MM.1S (cell line): ENCODE measurements at regions not wholly inside any gene's neighbourhood (a gene's known extent, or its start where the extent isn't known, plus 50 kb on each side); places are given as distances from the start of the nearest gene placed in this dataset.

Experiments
- DNase-seq: peaks from one replicate; pipeline ENCODE4 v3.0.0-alpha.2; 2015
- H2AFZ ChIP-seq: fragments of 300-600 bp; sonication (generic); 2 replicates; pipeline ENCODE4 v1.6.0; 2016; ENCODE audit warnings: antibody characterized with exemption, low read length
- H3F3A ChIP-seq: fragments of 300-600 bp; sonication (generic); 2 replicates; pipeline ENCODE4 v1.6.1; 2016; ENCODE audit warnings: mild to moderate bottlenecking, antibody characterized with exemption, low read length, moderate library complexity, mixed read lengths; ENCODE audit not compliant: insufficient read depth
- H3K27ac ChIP-seq: fragments of 300-600 bp; sonication (generic); 2 replicates; pipeline ENCODE4 v1.5.1; 2016; ENCODE audit warnings: mild to moderate bottlenecking, low read length
- H3K27me3 ChIP-seq: fragments of 300-600 bp; sonication (generic); replicated peaks from 2 replicates; pipeline ENCODE4 v1.6.0; 2016; ENCODE audit warnings: low read length; ENCODE audit not compliant: insufficient read depth
- H3K36me3 ChIP-seq: fragments of 300-600 bp; sonication (generic); replicated peaks from 2 replicates; pipeline ENCODE4 v1.6.1; 2016; ENCODE audit warnings: mild to moderate bottlenecking, low read length, mixed read lengths; ENCODE audit not compliant: insufficient read depth
- H3K4me1 ChIP-seq: fragments of 300-600 bp; sonication (generic); 2 replicates; pipeline ENCODE4 v1.6.1; 2016; ENCODE audit warnings: low read length, mixed read lengths
- H3K4me2 ChIP-seq: fragments of 300-600 bp; sonication (generic); 2 replicates; pipeline ENCODE4 v1.6.0; 2016; ENCODE audit warnings: low read depth, low read length
- H3K4me3 ChIP-seq: fragments of 300-600 bp; sonication (generic); 2 replicates; pipeline ENCODE4 v1.5.1; 2016; ENCODE audit warnings: low read length, mixed read lengths
- H3K79me2 ChIP-seq: fragments of 300-600 bp; sonication (generic); 2 replicates; pipeline ENCODE4 v1.6.1; 2016; ENCODE audit warnings: mixed run types, low read length, mixed read lengths
- H3K9ac ChIP-seq: fragments of 300-600 bp; sonication (generic); 2 replicates; pipeline ENCODE4 v1.6.1; 2016; ENCODE audit warnings: low read length, mixed read lengths
- H3K9me2 ChIP-seq: fragments of 300-600 bp; sonication (generic); replicated peaks from 2 replicates; pipeline ENCODE4 v1.6.1; 2016; ENCODE audit warnings: mild to moderate bottlenecking, low read length, mixed read lengths; ENCODE audit not compliant: insufficient read depth
- H3K9me3 ChIP-seq: fragments of 300-600 bp; sonication (generic); replicated peaks from 2 replicates; pipeline ENCODE4 v1.6.1; 2016; ENCODE audit warnings: mild to moderate bottlenecking, low read length, mixed read lengths; ENCODE audit not compliant: insufficient read depth
- H4K20me1 ChIP-seq: fragments of 300-600 bp; sonication (generic); 2 replicates; pipeline ENCODE4 v1.6.1; 2016; ENCODE audit warnings: mild to moderate bottlenecking, low read length, moderate library complexity, mixed read lengths; ENCODE audit not compliant: insufficient read depth
- CTCF ChIP-seq: fragments of 300-600 bp; sonication (generic); IDR thresholded peaks from 2 replicates; pipeline ENCODE4 v1.5.1; 2016; ENCODE audit warnings: antibody characterized with exemption, low read length, mixed read lengths
- EZH2 ChIP-seq: fragments of 300-600 bp; sonication (generic); optimal IDR thresholded peaks from 2 replicates; pipeline ENCODE3; 2017; ENCODE audit warnings: low read depth, mild to moderate bottlenecking, antibody characterized with exemption, low read length, mixed read lengths
- EZH2phosphoT487 ChIP-seq: fragments of 300-600 bp; sonication (generic); IDR thresholded peaks from 2 replicates; pipeline ENCODE4 v1.6.1; 2018; ENCODE audit warnings: antibody characterized with exemption, low read length

GRCh38 chr9:2492161-2492560, 129.4 kb upstream of the VLDLR start:
- Histone ChIP-seq H2AFZ (no peak overlapping the region), H3K79me2 (no peaks in the 10 kb centered on the region), H3K27ac (no peak overlapping the region), H3K36me3 (no peaks in the 10 kb centered on the region), H3K27me3 (no peaks in the 10 kb centered on the region), H4K20me1 (no peaks in the 10 kb centered on the region), H3F3A (no peaks in the 10 kb centered on the region), H3K9ac (no peak overlapping the region), H3K9me2 (no peaks in the 10 kb centered on the region), H3K4me3 (no peak overlapping the region), H3K4me1 (no peaks in the 10 kb centered on the region), H3K4me2 (no peak overlapping the region), H3K9me3 (no peaks in the 10 kb centered on the region)
- TF ChIP-seq CTCF = no peak
- no peak for TF ChIP-seq EZH2
- no peak for TF ChIP-seq EZH2phosphoT487
- DNase-seq = no peak

GRCh38 chr9:2493109-2493508, 128.5 kb upstream of the VLDLR start:
- Histone ChIP-seq H3K9me2 (no peaks in the 10 kb centered on the region), H3K9me3 (no peaks in the 10 kb centered on the region), H3K79me2 (no peaks in the 10 kb centered on the region), H3F3A (no peaks in the 10 kb centered on the region), H4K20me1 (no peaks in the 10 kb centered on the region), H3K4me2 (no peak overlapping the region), H3K36me3 (no peaks in the 10 kb centered on the region), H3K4me1 (no peaks in the 10 kb centered on the region), H3K9ac (no peak overlapping the region), H3K27me3 (no peaks in the 10 kb centered on the region), H3K27ac (no peak overlapping the region), H3K4me3 (no peak overlapping the region), H2AFZ (no peak overlapping the region)
- TF ChIP-seq CTCF (no peak), EZH2phosphoT487 (no peak), EZH2 (no peak)
- DNase-seq = no peak

- Histone ChIP-seq H3K9ac (no peak overlapping the region), H3K4me1 (no peaks in the 10 kb centered on the region), H3K36me3 (no peaks in the 10 kb centered on the region), H3K4me3 (no peak overlapping the region), H4K20me1 (no peaks in the 10 kb centered on the region), H2AFZ (no peak overlapping the region), H3F3A (no peaks in the 10 kb centered on the region), H3K27ac (no peak overlapping the region), H3K79me2 (no peaks in the 10 kb centered on the region), H3K9me3 (no peaks in the 10 kb centered on the region), H3K9me2 (no peaks in the 10 kb centered on the region), H3K4me2 (no peak overlapping the region), H3K27me3 (no peaks in the 10 kb centered on the region)
- TF ChIP-seq CTCF = no peak
- TF ChIP-seq EZH2 = no peak
- no peak for TF ChIP-seq EZH2phosphoT487
- DNase-seq = no peak
Observed at GRCh38 chr9:2493529-2493928, 128.1 kb upstream of the VLDLR start.
